GM04503 (cell line): ENCODE measurements at regions not wholly inside any gene's neighbourhood (a gene's known extent, or its start where the extent isn't known, plus 50 kb on each side); places are given as distances from the start of the nearest gene placed in this dataset.
"Not testable (repeated sequence)": the region's sequence is repeated elsewhere in the genome, so short reads cannot be mapped to it uniquely, and the experiment has no call there.

Experiments
- DNase-seq: peaks from one replicate; pipeline ENCODE4 v3.0.0-alpha.2; 2012; ENCODE audit warnings: low read depth

- DNase-seq, result no peak
Measured at GRCh38 chr1:38609166-38610025, 250.2 kb downstream of the RRAGC start.

- DNase-seq, result no peak
Measured at GRCh38 chr1:38608202-38608864, 251.2 kb downstream of the RRAGC start.

GRCh38 chr1:38607526-38607925 lies 252.0 kb downstream of the RRAGC start:
- DNase-seq, result no peak

- DNase-seq, result no peak
Measured at GRCh38 chr1:38605063-38605462, 254.5 kb downstream of the RRAGC start.

GRCh38 chr1:38603907-38604306 lies 255.7 kb downstream of the RRAGC start:
- DNase-seq, result no peak

GRCh38 chr1:38600905-38601304 lies 258.7 kb downstream of the RRAGC start:
- DNase-seq, result no peak

- no peak for DNase-seq
Measured at GRCh38 chr1:38600286-38600685, 259.3 kb downstream of the RRAGC start.

- DNase-seq, result no peak
Measured at GRCh38 chr1:38598118-38598517, 261.5 kb downstream of the RRAGC start.

- no peak for DNase-seq
Measured at GRCh38 chr1:38589036-38589435, 270.5 kb downstream of the RRAGC start.

GRCh38 chr1:38587766-38588165 lies 271.8 kb downstream of the RRAGC start:
- DNase-seq, result no peak

- no peak for DNase-seq
Measured at GRCh38 chr1:38586993-38587646, 272.5 kb downstream of the RRAGC start.

GRCh38 chr1:38585971-38586370 lies 273.6 kb downstream of the RRAGC start:
- DNase-seq, result no peak

- DNase-seq, result no peak
Measured at GRCh38 chr1:38585460-38585859, 274.1 kb downstream of the RRAGC start.

GRCh38 chr1:38584448-38585355 lies 274.9 kb downstream of the RRAGC start:
- no peak for DNase-seq

- DNase-seq, result not testable (repeated sequence)
Measured at GRCh38 chr1:38583287-38583686, 276.3 kb downstream of the RRAGC start.

- no peak for DNase-seq
Measured at GRCh38 chr1:38581396-38581795, 278.2 kb downstream of the RRAGC start.

- DNase-seq, result no peak
Measured at GRCh38 chr1:38580594-38580993, 279.0 kb downstream of the RRAGC start.

- DNase-seq, result no peak
Measured at GRCh38 chr1:38579056-38579455, 280.5 kb downstream of the RRAGC start.

- DNase-seq, result no peak
Measured at GRCh38 chr1:38578271-38578951, 281.2 kb downstream of the RRAGC start.

GRCh38 chr1:38577937-38578270 lies 281.7 kb downstream of the RRAGC start:
- no peak for DNase-seq

GRCh38 chr1:38577385-38577784 lies 282.2 kb downstream of the RRAGC start:
- DNase-seq, result no peak
